ENCODE measurements at regions not wholly inside any gene's neighbourhood (a gene's known extent, or its start where the extent isn't known, plus 50 kb on each side); places are given as distances from the start of the nearest gene placed in this dataset.

DNA sequence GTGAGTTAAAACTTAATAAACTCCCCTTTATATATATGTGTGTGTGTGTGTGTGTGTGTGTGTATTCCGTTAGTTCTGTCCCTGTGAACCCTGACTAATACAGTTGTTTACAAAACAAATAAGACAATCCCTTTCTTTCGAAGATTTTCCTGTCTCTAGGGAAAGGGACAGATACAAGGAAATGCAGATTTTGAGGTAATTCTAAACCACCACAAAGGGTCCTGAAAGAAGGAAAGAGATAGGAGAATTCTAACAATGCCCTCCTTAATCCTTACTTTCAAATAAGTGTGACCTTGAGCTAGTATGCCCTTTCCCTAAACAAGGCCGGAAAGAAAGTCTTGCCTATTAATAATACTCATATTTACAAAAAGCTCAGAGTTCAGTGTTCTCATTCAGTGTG, 164.8 kb upstream of the COL11A1 start:
- TF ChIP-seq FOXP2 (optimal IDR thresholded peaks at IDR 0.05; ENCODE audit: control extremely low read depth, extremely low read length, insufficient read depth) = no peak
- no peak for TF ChIP-seq EZH2 (IDR thresholded peaks at IDR 0.05)
